ENCODE measurements at regions not wholly inside any gene's neighbourhood (a gene's known extent, or its start where the extent isn't known, plus 50 kb on each side); places are given as distances from the start of the nearest gene placed in this dataset.

GRCh38 chr3:36257158-36257852 is 123.0 kb upstream of the STAC start:
- POLR2A ChIA-PET (ENCODE audit: low non-redundant PET) = no interaction called here
- H3K27me3 ChIP-seq (replicated peaks; ENCODE audit: insufficient read depth, low read depth, low read length, poor library complexity) = no peaks in the 10 kb centered on the region
- no peak for DNase-seq (ENCODE audit: low spot score)
- no TSS peak for BruUV-seq (replicated peaks)
- H3K4me1 ChIP-seq (ENCODE audit: insufficient read depth, low read length, poor library complexity, severe bottlenecking) = no peaks in the 10 kb centered on the region
- CTCF ChIA-PET = no interaction called here
- TF ChIP-seq EZH2 (IDR thresholded peaks at IDR 0.05; ENCODE audit: borderline replicate concordance, low read depth, low read length, poor library complexity, severe bottlenecking) (no peak), CTCF (conservative IDR thresholded peaks at IDR 0.05; ENCODE audit: low read depth, low read length) (no peak)
- H3K4me3 ChIP-seq (ENCODE audit: low read depth, low read length, poor library complexity, severe bottlenecking) = no peak overlapping the region
- no peaks in the 10 kb centered on the region for H3K36me3 ChIP-seq (ENCODE audit: insufficient read depth, low read length, poor library complexity, severe bottlenecking)
- H3K27ac ChIP-seq (ENCODE audit: low read depth, low read length, poor library complexity, severe bottlenecking) = no peak overlapping the region
- intact Hi-C loops (cut with micrococcal nuclease; ENCODE audit: unreplicated experiment) = no loop called here
- peaks cover under 1% of the 10 kb centered on the region for H3K9me3 ChIP-seq (ENCODE audit: low read depth, low read length, poor library complexity, severe bottlenecking)

- no peaks in the 10 kb centered on the region for H3K4me1 ChIP-seq (ENCODE audit: insufficient read depth, low read length, poor library complexity, severe bottlenecking)
- no peaks in the 10 kb centered on the region for H3K9me3 ChIP-seq (ENCODE audit: low read depth, low read length, poor library complexity, severe bottlenecking)
- H3K27ac ChIP-seq (ENCODE audit: low read depth, low read length, poor library complexity, severe bottlenecking) = no peak overlapping the region
- H3K36me3 ChIP-seq (ENCODE audit: insufficient read depth, low read length, poor library complexity, severe bottlenecking) = no peaks in the 10 kb centered on the region
- ChIA-PET POLR2A (ENCODE audit: low non-redundant PET) (no interaction called here), CTCF (no interaction called here)
- intact Hi-C loops (cut with micrococcal nuclease; ENCODE audit: unreplicated experiment) = no loop called here
- no peaks in the 10 kb centered on the region for H3K27me3 ChIP-seq (replicated peaks; ENCODE audit: insufficient read depth, low read depth, low read length, poor library complexity)
- TF ChIP-seq EZH2 (IDR thresholded peaks at IDR 0.05; ENCODE audit: borderline replicate concordance, low read depth, low read length, poor library complexity, severe bottlenecking) (no peak), CTCF (conservative IDR thresholded peaks at IDR 0.05; ENCODE audit: low read depth, low read length) (no peak)
- DNase-seq (ENCODE audit: low spot score) = no peak
- no peak overlapping the region for H3K4me3 ChIP-seq (ENCODE audit: low read depth, low read length, poor library complexity, severe bottlenecking)
- BruUV-seq (replicated peaks) = no TSS peak
These were observed 121.9 kb upstream of the STAC start for GRCh38 chr3:36258421-36258820.

- no peak overlapping the region for H3K27ac ChIP-seq (ENCODE audit: low read depth, low read length, poor library complexity, severe bottlenecking)
- DNase-seq (ENCODE audit: low spot score) = no peak
- ChIA-PET POLR2A (ENCODE audit: low non-redundant PET) (interaction anchor here (0.6 kb wide), 1 partner anchor 60 kb away, joined by 3 read pairs; no protein-coding TSS in a partner anchor), CTCF (no interaction called here)
- H3K4me1 ChIP-seq (ENCODE audit: insufficient read depth, low read length, poor library complexity, severe bottlenecking) = no peaks in the 10 kb centered on the region
- H3K4me3 ChIP-seq (ENCODE audit: low read depth, low read length, poor library complexity, severe bottlenecking) = no peak overlapping the region
- no peaks in the 10 kb centered on the region for H3K27me3 ChIP-seq (replicated peaks; ENCODE audit: insufficient read depth, low read depth, low read length, poor library complexity)
- intact Hi-C loops (cut with micrococcal nuclease; ENCODE audit: unreplicated experiment) = no loop called here
- no peaks in the 10 kb centered on the region for H3K36me3 ChIP-seq (ENCODE audit: insufficient read depth, low read length, poor library complexity, severe bottlenecking)
- TF ChIP-seq EZH2 (IDR thresholded peaks at IDR 0.05; ENCODE audit: borderline replicate concordance, low read depth, low read length, poor library complexity, severe bottlenecking) (no peak), CTCF (conservative IDR thresholded peaks at IDR 0.05; ENCODE audit: low read depth, low read length) (no peak)
- BruUV-seq (replicated peaks) = no TSS peak
- no peaks in the 10 kb centered on the region for H3K9me3 ChIP-seq (ENCODE audit: low read depth, low read length, poor library complexity, severe bottlenecking)
These were observed 120.7 kb upstream of the STAC start for GRCh38 chr3:36259580-36259979.
